AG04450 (cell line): ENCODE measurements at regions not wholly inside any gene's neighbourhood (a gene's known extent, or its start where the extent isn't known, plus 50 kb on each side); places are given as distances from the start of the nearest gene placed in this dataset.

Experiments
- CTCF ChIA-PET: fragments of 300-600, 350-600 bp; formaldehyde crosslinking; extraction: SDS; loops from one replicate; lab custom pipeline; 2022; ENCODE audit warnings: antibody characterized with exemption, inconsistent platforms; lab: Charles Lee
- POLR2A ChIA-PET: fragments of 350-600 bp; formaldehyde crosslinking; extraction: SDS; loops from one replicate; lab custom pipeline; 2021; ENCODE audit warnings: antibody characterized with exemption, inconsistent platforms; lab: Yijun Ruan, JAX
- DNase-seq: peaks from one replicate; pipeline ENCODE4 v3.0.0-alpha.2; 2011; ENCODE audit warnings: low read depth, low spot score
- H3K27ac ChIP-seq: one replicate; pipeline ENCODE4 v1.5.1; 2012; ENCODE audit warnings: low read depth, low read length, control low read depth
- H3K27me3 ChIP-seq: one replicate; pipeline ENCODE4 v1.6.0; 2012; ENCODE audit warnings: low read length; ENCODE audit not compliant: control insufficient read depth, insufficient read depth
- H3K4me3 ChIP-seq: 2 replicates; pipeline ENCODE4 v1.5.1; 2011; ENCODE audit warnings: mild to moderate bottlenecking, low read depth, low read length, control low read depth
- H3K9me3 ChIP-seq: 2 replicates; pipeline ENCODE4 v1.5.1; 2012; ENCODE audit warnings: low read length; ENCODE audit not compliant: control insufficient read depth, insufficient read depth
- CTCF ChIP-seq: IDR thresholded peaks from 2 replicates; pipeline ENCODE4 v1.5.1; 2011; ENCODE audit warnings: low read depth, low read length, control low read depth, inconsistent platforms

- POLR2A ChIA-PET, result interaction anchor here (0.6 kb wide), 1 partner anchor 48 kb away, joined by 3 read pairs; no protein-coding TSS in a partner anchor
- CTCF ChIA-PET, result interaction anchor here (0.7 kb wide), 1 partner anchor 85 kb away, joined by 3 read pairs; no protein-coding TSS in a partner anchor
- Histone ChIP-seq H3K9me3 (no peaks in the 10 kb centered on the region), H3K27ac (no peak overlapping the region), H3K4me3 (no peak overlapping the region), H3K27me3 (peaks cover 2% of the 10 kb centered on the region)
- no peak for TF ChIP-seq CTCF
- DNase-seq, result no peak
These were observed 235.2 kb upstream of the MSX2 start for GRCh38 chr5:174489215-174489614.

GRCh38 chr5:174489920-174490597 lies 234.3 kb upstream of the MSX2 start:
- Histone ChIP-seq H3K4me3 (no peak overlapping the region), H3K27me3 (no peaks in the 10 kb centered on the region), H3K27ac (no peak overlapping the region), H3K9me3 (no peaks in the 10 kb centered on the region)
- DNase-seq, result no peak
- POLR2A ChIA-PET, result interaction anchor here (0.7 kb wide), 1 partner anchor 50 kb away, joined by 4 read pairs; no protein-coding TSS in a partner anchor
- no peak for TF ChIP-seq CTCF
- CTCF ChIA-PET, result no interaction called here

- Histone ChIP-seq H3K4me3 (no peak overlapping the region), H3K27ac (no peak overlapping the region), H3K27me3 (no peaks in the 10 kb centered on the region), H3K9me3 (no peaks in the 10 kb centered on the region)
- POLR2A ChIA-PET, result interaction anchor here (0.7 kb wide), 1 partner anchor 51 kb away, joined by 4 read pairs; no protein-coding TSS in a partner anchor
- CTCF ChIA-PET, result no interaction called here
- no peak for TF ChIP-seq CTCF
- no peak for DNase-seq
These were observed 233.7 kb upstream of the MSX2 start for GRCh38 chr5:174490728-174491127.

GRCh38 chr5:174491265-174491664 lies 233.1 kb upstream of the MSX2 start:
- no peaks in the 10 kb centered on the region for H3K27me3 ChIP-seq
- ChIA-PET POLR2A (no interaction called here), CTCF (interaction anchor here (0.6 kb wide), 1 partner anchor 640 kb away, joined by 5 read pairs; no protein-coding TSS in a partner anchor)
- H3K27ac ChIP-seq, result no peak overlapping the region
- no peak for TF ChIP-seq CTCF
- no peak for DNase-seq
- no peaks in the 10 kb centered on the region for H3K9me3 ChIP-seq
- H3K4me3 ChIP-seq, result no peak overlapping the region

- no peak overlapping the region for H3K4me3 ChIP-seq
- no peak overlapping the region for H3K27ac ChIP-seq
- DNase-seq, result no peak
- ChIA-PET POLR2A (no interaction called here), CTCF (interaction anchor here (0.6 kb wide), 1 partner anchor 640 kb away, joined by 5 read pairs; no protein-coding TSS in a partner anchor)
- TF ChIP-seq CTCF, result no peak
- H3K27me3 ChIP-seq, result no peaks in the 10 kb centered on the region
- H3K9me3 ChIP-seq, result no peaks in the 10 kb centered on the region
These were observed 232.5 kb upstream of the MSX2 start for GRCh38 chr5:174491761-174492350.
